Endothelial cell of umbilical vein (primary cell): ENCODE measurements at regions not wholly inside any gene's neighbourhood (a gene's known extent, or its start where the extent isn't known, plus 50 kb on each side); places are given as distances from the start of the nearest gene placed in this dataset.

Experiments used
- POLR2A ChIP-seq: IDR thresholded peaks from 2 replicates; pipeline ENCODE4 v1.6.1; 2012; ENCODE audit warnings: low read depth, mild to moderate bottlenecking, control low read depth, low read length
- TF ChIP-seq, protein P1 (sequence below), 2 donors: IDR thresholded peaks; 1 replicate in 1 of 2; 2 replicates in 1 of 2; pipeline ENCODE4 v1.5.1; 2011; ENCODE audit warnings: low read length in 2 of 2, mild to moderate bottlenecking in 2 of 2, moderate library complexity in 2 of 2, control low read depth in 1 of 2, inconsistent platforms in 1 of 2, low read depth in 1 of 2; ENCODE audit not compliant: insufficient read depth in 1 of 2; ENCODE audit errors: extremely low read depth in 1 of 2

- TF ChIP-seq, protein P1, sequence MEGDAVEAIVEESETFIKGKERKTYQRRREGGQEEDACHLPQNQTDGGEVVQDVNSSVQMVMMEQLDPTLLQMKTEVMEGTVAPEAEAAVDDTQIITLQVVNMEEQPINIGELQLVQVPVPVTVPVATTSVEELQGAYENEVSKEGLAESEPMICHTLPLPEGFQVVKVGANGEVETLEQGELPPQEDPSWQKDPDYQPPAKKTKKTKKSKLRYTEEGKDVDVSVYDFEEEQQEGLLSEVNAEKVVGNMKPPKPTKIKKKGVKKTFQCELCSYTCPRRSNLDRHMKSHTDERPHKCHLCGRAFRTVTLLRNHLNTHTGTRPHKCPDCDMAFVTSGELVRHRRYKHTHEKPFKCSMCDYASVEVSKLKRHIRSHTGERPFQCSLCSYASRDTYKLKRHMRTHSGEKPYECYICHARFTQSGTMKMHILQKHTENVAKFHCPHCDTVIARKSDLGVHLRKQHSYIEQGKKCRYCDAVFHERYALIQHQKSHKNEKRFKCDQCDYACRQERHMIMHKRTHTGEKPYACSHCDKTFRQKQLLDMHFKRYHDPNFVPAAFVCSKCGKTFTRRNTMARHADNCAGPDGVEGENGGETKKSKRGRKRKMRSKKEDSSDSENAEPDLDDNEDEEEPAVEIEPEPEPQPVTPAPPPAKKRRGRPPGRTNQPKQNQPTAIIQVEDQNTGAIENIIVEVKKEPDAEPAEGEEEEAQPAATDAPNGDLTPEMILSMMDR (IDR thresholded peaks at IDR 0.05; ENCODE audit: extremely low read depth in 1 of 2, insufficient read depth in 1 of 2, low read depth in 1 of 2, low read length in 2 of 2): no peak
- TF ChIP-seq POLR2A: no peak
Measured at GRCh38 chr2:59879700-59880131, 673.7 kb downstream of the BCL11A start.
